ENCODE measurements at regions not wholly inside any gene's neighbourhood (a gene's known extent, or its start where the extent isn't known, plus 50 kb on each side); places are given as distances from the start of the nearest gene placed in this dataset.

- no peak overlapping the region for H3K9ac ChIP-seq
- TF ChIP-seq, protein P1, sequence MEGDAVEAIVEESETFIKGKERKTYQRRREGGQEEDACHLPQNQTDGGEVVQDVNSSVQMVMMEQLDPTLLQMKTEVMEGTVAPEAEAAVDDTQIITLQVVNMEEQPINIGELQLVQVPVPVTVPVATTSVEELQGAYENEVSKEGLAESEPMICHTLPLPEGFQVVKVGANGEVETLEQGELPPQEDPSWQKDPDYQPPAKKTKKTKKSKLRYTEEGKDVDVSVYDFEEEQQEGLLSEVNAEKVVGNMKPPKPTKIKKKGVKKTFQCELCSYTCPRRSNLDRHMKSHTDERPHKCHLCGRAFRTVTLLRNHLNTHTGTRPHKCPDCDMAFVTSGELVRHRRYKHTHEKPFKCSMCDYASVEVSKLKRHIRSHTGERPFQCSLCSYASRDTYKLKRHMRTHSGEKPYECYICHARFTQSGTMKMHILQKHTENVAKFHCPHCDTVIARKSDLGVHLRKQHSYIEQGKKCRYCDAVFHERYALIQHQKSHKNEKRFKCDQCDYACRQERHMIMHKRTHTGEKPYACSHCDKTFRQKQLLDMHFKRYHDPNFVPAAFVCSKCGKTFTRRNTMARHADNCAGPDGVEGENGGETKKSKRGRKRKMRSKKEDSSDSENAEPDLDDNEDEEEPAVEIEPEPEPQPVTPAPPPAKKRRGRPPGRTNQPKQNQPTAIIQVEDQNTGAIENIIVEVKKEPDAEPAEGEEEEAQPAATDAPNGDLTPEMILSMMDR (IDR thresholded peaks at IDR 0.05), result no peak
- H3K9me3 ChIP-seq (ENCODE audit: control insufficient read depth, low read length), result no peaks in the 10 kb centered on the region
- H3K4me1 ChIP-seq, result peaks cover 3% of the 10 kb centered on the region
- H3K27me3 ChIP-seq (ENCODE audit: control insufficient read depth, insufficient read depth, low read length), result no peaks in the 10 kb centered on the region
- H3K36me3 ChIP-seq (ENCODE audit: control insufficient read depth, insufficient read depth, low read length), result no peaks in the 10 kb centered on the region
- no peak overlapping the region for H3K4me2 ChIP-seq (ENCODE audit: low read length)
- H3K27ac ChIP-seq, result no peak overlapping the region
- H3K4me3 ChIP-seq (ENCODE audit: low read depth, low read length), result no peak overlapping the region
- H2AFZ ChIP-seq, result no peak overlapping the region
- no peaks in the 10 kb centered on the region for H3K79me2 ChIP-seq
Observed at GRCh38 chr2:129437725-129438124, 541.7 kb upstream of the RAB6C start.

DNA sequence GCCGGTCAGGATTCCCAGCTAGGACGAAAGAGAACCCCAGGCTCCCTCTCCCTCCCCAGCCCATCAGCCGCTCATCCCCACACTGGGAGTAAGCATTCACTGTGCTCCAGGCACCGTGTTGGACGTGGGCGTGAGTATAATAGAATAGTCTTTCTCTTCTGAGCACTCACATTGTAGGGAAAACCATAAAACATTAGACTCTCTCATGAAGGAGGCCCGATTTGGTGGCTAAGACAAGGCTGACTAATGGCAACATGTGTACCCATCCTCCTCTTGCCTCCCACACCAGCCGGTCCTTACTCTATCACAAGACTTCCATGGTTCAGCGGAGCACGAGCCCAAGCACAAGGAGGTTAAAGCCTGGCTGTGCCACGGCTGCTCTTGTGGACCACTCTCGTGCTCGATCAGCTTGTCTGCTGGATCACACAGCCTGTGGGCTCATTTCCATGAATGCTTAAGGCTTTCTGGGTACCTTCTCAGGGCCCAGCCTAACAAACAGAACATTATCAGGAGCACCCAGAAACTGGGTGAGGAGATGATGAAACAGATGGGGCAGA is 540.9 kb upstream of the RAB6C start:
- Histone ChIP-seq H3K9ac (no peak overlapping the region), H3K79me2 (no peaks in the 10 kb centered on the region), H3K27me3 (ENCODE audit: control insufficient read depth, insufficient read depth, low read length) (no peaks in the 10 kb centered on the region), H3K4me1 (peaks cover 3% of the 10 kb centered on the region), H3K4me3 (ENCODE audit: low read depth, low read length) (no peak overlapping the region), H2AFZ (no peak overlapping the region), H3K9me3 (ENCODE audit: control insufficient read depth, low read length) (no peaks in the 10 kb centered on the region), H3K27ac (no peak overlapping the region), H3K4me2 (ENCODE audit: low read length) (no peak overlapping the region), H3K36me3 (ENCODE audit: control insufficient read depth, insufficient read depth, low read length) (no peaks in the 10 kb centered on the region)
- TF ChIP-seq, protein P1 (IDR thresholded peaks at IDR 0.05), result no peak

DNA sequence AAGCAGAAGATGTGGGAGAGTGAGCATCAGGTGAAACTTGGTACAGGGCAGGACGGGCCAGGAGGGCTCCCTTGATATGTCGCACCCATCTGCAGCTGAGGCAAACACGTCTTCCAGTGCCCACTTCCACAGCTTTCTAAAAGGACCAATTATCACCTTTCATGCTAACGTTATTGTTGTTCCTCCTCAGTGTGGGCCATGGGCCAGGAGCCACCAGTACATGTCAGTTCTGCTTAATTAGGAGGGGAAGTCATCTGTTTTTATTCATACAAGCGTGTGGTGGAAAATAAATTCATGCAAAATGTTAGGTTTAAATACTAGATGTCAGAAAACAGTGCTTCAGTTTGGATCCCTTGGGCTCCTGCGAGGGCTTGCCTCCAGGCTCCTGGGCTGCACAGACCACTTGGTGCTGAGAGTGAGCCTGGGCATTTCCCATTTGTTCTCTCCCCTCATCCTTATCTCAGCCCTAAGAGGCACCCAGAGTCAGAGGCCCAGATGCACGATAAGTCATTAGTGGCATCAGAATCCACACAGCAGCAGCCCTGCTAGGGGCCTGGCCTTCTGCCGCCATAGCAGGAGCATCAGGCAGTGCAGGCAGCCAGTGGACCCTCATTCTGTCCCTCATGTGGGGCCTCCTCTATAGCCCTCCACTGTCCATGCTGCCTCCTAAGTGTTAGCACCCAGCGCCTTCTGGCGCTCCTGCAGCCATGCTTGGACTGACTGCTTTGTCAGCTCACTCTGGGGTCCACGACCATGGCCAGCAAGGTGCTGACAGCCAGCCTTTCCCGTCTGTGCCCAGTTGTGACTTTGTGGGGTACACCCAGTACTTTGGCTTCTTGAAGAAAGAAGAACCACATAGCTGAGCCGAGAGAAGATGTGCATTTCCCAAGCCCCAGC is 539.8 kb upstream of the RAB6C start:
- H3K4me2 ChIP-seq (ENCODE audit: low read length), result no peak overlapping the region
- no peak overlapping the region for H3K4me3 ChIP-seq (ENCODE audit: low read depth, low read length)
- TF ChIP-seq, protein P1 (IDR thresholded peaks at IDR 0.05), result no peak
- no peak overlapping the region for H3K9ac ChIP-seq
- H3K4me1 ChIP-seq, result peaks cover 3% of the 10 kb centered on the region
- no peak overlapping the region for H3K27ac ChIP-seq
- H2AFZ ChIP-seq, result no peak overlapping the region
- H3K79me2 ChIP-seq, result no peaks in the 10 kb centered on the region
- H3K36me3 ChIP-seq (ENCODE audit: control insufficient read depth, insufficient read depth, low read length), result no peaks in the 10 kb centered on the region
- no peaks in the 10 kb centered on the region for H3K9me3 ChIP-seq (ENCODE audit: control insufficient read depth, low read length)
- no peaks in the 10 kb centered on the region for H3K27me3 ChIP-seq (ENCODE audit: control insufficient read depth, insufficient read depth, low read length)

- Histone ChIP-seq H3K9ac (no peak overlapping the region), H3K9me3 (ENCODE audit: control insufficient read depth, low read length) (no peaks in the 10 kb centered on the region), H3K4me3 (ENCODE audit: low read depth, low read length) (no peak overlapping the region), H3K79me2 (no peaks in the 10 kb centered on the region), H3K27me3 (ENCODE audit: control insufficient read depth, insufficient read depth, low read length) (no peaks in the 10 kb centered on the region), H3K4me2 (ENCODE audit: low read length) (no peak overlapping the region), H3K36me3 (ENCODE audit: control insufficient read depth, insufficient read depth, low read length) (no peaks in the 10 kb centered on the region), H3K4me1 (peaks cover 3% of the 10 kb centered on the region), H3K27ac (no peak overlapping the region), H2AFZ (no peak overlapping the region)
- TF ChIP-seq, protein P1 (IDR thresholded peaks at IDR 0.05), result no peak
Observed at GRCh38 chr2:129441610-129442009, 537.9 kb upstream of the RAB6C start.

Measured in parathyroid adenoma (tissue), 2 donors.